Peyer's patch (tissue), 4 donors: ENCODE measurements at regions not wholly inside any gene's neighbourhood (a gene's known extent, or its start where the extent isn't known, plus 50 kb on each side); places are given as distances from the start of the nearest gene placed in this dataset.

ENCODE experiments used
- CTCF ChIP-seq, 6 experiments: fragments of 450-650 bp in 4 of 6; fragments of 200-600 bp in 2 of 6; sonication (generic) in 1 of 6; IDR thresholded peaks; one replicate each; pipeline ENCODE4 v1.5.1; 2017 to 2019; ENCODE audit warnings: antibody characterized with exemption in 6 of 6, mild to moderate bottlenecking in 3 of 6, moderate library complexity in 1 of 6
- POLR2A ChIP-seq, 2 donors: fragments of 450-650 bp; IDR thresholded peaks; one replicate each; pipeline ENCODE4 v1.5.1; 2017; ENCODE audit warnings: antibody characterized with exemption in 2 of 2, mild to moderate bottlenecking in 2 of 2, moderate library complexity in 2 of 2

DNA sequence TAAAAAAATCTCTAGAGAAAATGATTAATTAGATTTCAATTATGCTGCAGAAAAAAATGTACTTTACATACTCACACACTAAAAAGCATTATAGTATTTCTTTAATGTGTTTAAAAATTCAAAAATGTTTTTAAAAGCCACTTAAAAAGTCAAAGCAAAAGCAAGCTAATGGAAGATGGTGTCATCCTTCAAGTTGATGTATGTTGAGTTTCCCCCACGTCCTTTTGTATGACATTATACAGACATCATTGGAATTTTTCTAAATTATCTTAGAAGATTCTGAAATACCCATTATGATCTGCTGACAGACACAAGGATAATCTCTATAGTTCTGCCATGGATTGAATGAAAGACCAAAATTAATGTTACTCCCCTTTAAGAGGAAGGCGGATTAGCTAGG, 393.7 kb upstream of the TENM3 start:
- no peak for TF ChIP-seq CTCF (IDR thresholded peaks at IDR 0.05)
- no peak for TF ChIP-seq POLR2A (IDR thresholded peaks at IDR 0.05)
